Neuronal stem cell (in vitro differentiated cells): ENCODE measurements at regions not wholly inside any gene's neighbourhood (a gene's known extent, or its start where the extent isn't known, plus 50 kb on each side); places are given as distances from the start of the nearest gene placed in this dataset.

Source experiments
- DNase-seq: peaks from one replicate; pipeline ENCODE4 v3.0.0-alpha.2; 2013; ENCODE audit warnings: low spot score
- H2AFZ ChIP-seq: one replicate; pipeline ENCODE4 v1.6.1; 2013; ENCODE audit warnings: mild to moderate bottlenecking, low read length, inconsistent platforms
- H2AK5ac ChIP-seq: 2 replicates; pipeline ENCODE4 v1.6.1; 2013; ENCODE audit warnings: low read depth, mild to moderate bottlenecking, inconsistent platforms, low read length, moderate library complexity, mixed read lengths
- H2BK120ac ChIP-seq: 2 replicates; pipeline ENCODE4 v1.6.1; 2013; ENCODE audit warnings: low read depth, mild to moderate bottlenecking, inconsistent platforms, low read length, moderate library complexity, mixed read lengths
- H2BK12ac ChIP-seq: one replicate; pipeline ENCODE4 v1.6.1; 2013; ENCODE audit warnings: low read length, inconsistent platforms
- H2BK15ac ChIP-seq: 2 replicates; pipeline ENCODE4 v1.6.1; 2013; ENCODE audit warnings: mild to moderate bottlenecking, low read length, inconsistent platforms, mixed read lengths
- H2BK5ac ChIP-seq: one replicate; pipeline ENCODE4 v1.6.1; 2013; ENCODE audit warnings: inconsistent platforms, mild to moderate bottlenecking, low read length, moderate library complexity
- H3K14ac ChIP-seq: one replicate; pipeline ENCODE4 v1.6.1; 2013; ENCODE audit warnings: low read length, inconsistent platforms
- H3K18ac ChIP-seq: 2 replicates; pipeline ENCODE4 v1.6.1; 2013; ENCODE audit warnings: low read length, inconsistent platforms
- H3K23ac ChIP-seq: 2 replicates; pipeline ENCODE4 v1.6.1; 2013; ENCODE audit warnings: low read depth, mild to moderate bottlenecking, mixed read lengths, low read length, inconsistent platforms; ENCODE audit not compliant: poor library complexity
- H3K27ac ChIP-seq: replicated peaks from 3 replicates; pipeline ENCODE4 v1.5.1; 2013; ENCODE audit warnings: low read length, inconsistent platforms
- H3K27me3 ChIP-seq, 3 experiments: 2 replicates each; pipeline ENCODE4 v1.6.1; 2013; ENCODE audit warnings: low read length in 3 of 3, mild to moderate bottlenecking in 2 of 3, inconsistent platforms in 1 of 3, low read depth in 1 of 3, mixed read lengths in 1 of 3, moderate library complexity in 1 of 3; ENCODE audit not compliant: control insufficient read depth in 3 of 3, insufficient read depth in 3 of 3
- H3K36me3 ChIP-seq, 2 donors: replicated peaks in 1 of 2; 2 replicates each; pipeline ENCODE4 v1.6.1; 2013; ENCODE audit warnings: low read length in 2 of 2; ENCODE audit not compliant: control insufficient read depth in 2 of 2, insufficient read depth in 2 of 2
- H3K4ac ChIP-seq: 2 replicates; pipeline ENCODE4 v1.6.1; 2013; ENCODE audit warnings: inconsistent platforms, mild to moderate bottlenecking, low read length, moderate library complexity
- H3K4me1 ChIP-seq, 2 donors: 1 replicate in 1 of 2; 2 replicates in 1 of 2; pipeline ENCODE4 v1.6.1; 2013; ENCODE audit warnings: low read length in 2 of 2, low read depth in 1 of 2; ENCODE audit not compliant: control insufficient read depth in 2 of 2, insufficient read depth in 1 of 2
- H3K4me2 ChIP-seq: one replicate; pipeline ENCODE4 v1.6.1; 2013; ENCODE audit warnings: mild to moderate bottlenecking, low read length, inconsistent platforms; ENCODE audit not compliant: insufficient read depth, poor library complexity, severe bottlenecking
- H3K4me3 ChIP-seq, 2 donors: 2 replicates each; pipeline ENCODE4 v1.5.1; 2013; ENCODE audit warnings: low read length in 2 of 2, mild to moderate bottlenecking in 2 of 2, inconsistent platforms in 1 of 2, moderate library complexity in 1 of 2
- H3K79me1 ChIP-seq: one replicate; pipeline ENCODE4 v1.6.1; 2013; ENCODE audit warnings: low read depth, mild to moderate bottlenecking, inconsistent platforms, low read length, moderate library complexity
- H3K9ac ChIP-seq: one replicate; pipeline ENCODE4 v1.6.1; 2013; ENCODE audit warnings: mild to moderate bottlenecking, low read depth, low read length, inconsistent platforms; ENCODE audit not compliant: poor library complexity
- H3K9me3 ChIP-seq, 2 donors: replicated peaks in 1 of 2; 2 replicates each; pipeline versions ENCODE3 to v1.6.1; 2013; ENCODE audit warnings: low read length in 2 of 2, mild to moderate bottlenecking in 2 of 2, inconsistent platforms in 1 of 2, low read depth in 1 of 2, mixed read lengths in 1 of 2, moderate library complexity in 1 of 2; ENCODE audit not compliant: control insufficient read depth in 2 of 2, insufficient read depth in 1 of 2
- H4K8ac ChIP-seq: one replicate; pipeline ENCODE4 v1.6.1; 2013; ENCODE audit warnings: low read depth, mild to moderate bottlenecking, inconsistent platforms, low read length, moderate library complexity
- H4K91ac ChIP-seq: one replicate; pipeline ENCODE4 v1.6.1; 2013; ENCODE audit warnings: low read length, low read depth, mild to moderate bottlenecking, inconsistent platforms; ENCODE audit not compliant: poor library complexity
- WGBS, 2 donors: extraction: QIAGEN DNeasy Blood & Tissue Kit; methylation state at CpG; one replicate each; pipeline ENCODE4 v1.1.7; 2013; ENCODE audit warnings: missing lambda C conversion rate in 2 of 2, mixed read lengths in 1 of 2; ENCODE audit not compliant: insufficient read length in 2 of 2, insufficient replicate concordance in 1 of 2; ENCODE audit errors: extremely low coverage in 2 of 2; 5-methylcytosine and 5-hydroxymethylcytosine counted together

DNA sequence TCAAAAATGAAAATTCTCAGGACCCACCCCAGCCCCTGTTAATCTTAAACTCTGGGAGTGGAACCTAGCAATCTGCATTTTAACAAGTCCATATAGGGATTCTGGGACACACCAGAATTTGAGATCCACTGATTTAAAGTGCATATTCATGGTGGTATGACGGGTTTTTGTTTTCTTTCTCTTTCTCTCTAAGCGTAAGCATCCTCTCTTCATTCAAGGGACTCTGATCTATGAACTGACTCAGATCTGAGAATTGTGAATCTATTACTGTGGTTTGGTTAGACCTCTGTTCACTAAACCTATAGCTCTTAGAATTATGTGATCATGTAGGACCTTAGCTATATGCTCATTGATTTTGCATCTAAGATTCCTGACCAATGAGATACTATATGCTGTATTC is 565.2 kb downstream of the CCDC171 start:
- H4K8ac ChIP-seq: no peak overlapping the region
- no peak overlapping the region for H3K4me2 ChIP-seq
- H2BK15ac ChIP-seq: no peak overlapping the region
- no peak overlapping the region for H2BK120ac ChIP-seq
- H2BK5ac ChIP-seq: no peak overlapping the region
- no peak overlapping the region for H4K91ac ChIP-seq
- H3K4ac ChIP-seq: no peak overlapping the region
- H2AFZ ChIP-seq: no peak overlapping the region
- WGBS, 2 donors: no CpG with 5 or more reads among the region's 2 CpGs
- H3K14ac ChIP-seq: no peak overlapping the region
- no peak for DNase-seq
- no peaks in the 10 kb centered on the region for H3K27me3 ChIP-seq
- no peaks in the 10 kb centered on the region for H3K79me1 ChIP-seq
- H3K23ac ChIP-seq: no peak overlapping the region
- H2AK5ac ChIP-seq: no peak overlapping the region
- H2BK12ac ChIP-seq: no peak overlapping the region
- H3K18ac ChIP-seq: no peak overlapping the region
- no peak overlapping the region for H3K27ac ChIP-seq
- H3K9ac ChIP-seq: no peak overlapping the region
- H3K4me3 ChIP-seq: no peak overlapping the region
- no peaks in the 10 kb centered on the region for H3K9me3 ChIP-seq
- peaks cover 2 to 3% of the 10 kb centered on the region in 2 donors for H3K4me1 ChIP-seq
- H3K36me3 ChIP-seq: no peaks in the 10 kb centered on the region

DNA sequence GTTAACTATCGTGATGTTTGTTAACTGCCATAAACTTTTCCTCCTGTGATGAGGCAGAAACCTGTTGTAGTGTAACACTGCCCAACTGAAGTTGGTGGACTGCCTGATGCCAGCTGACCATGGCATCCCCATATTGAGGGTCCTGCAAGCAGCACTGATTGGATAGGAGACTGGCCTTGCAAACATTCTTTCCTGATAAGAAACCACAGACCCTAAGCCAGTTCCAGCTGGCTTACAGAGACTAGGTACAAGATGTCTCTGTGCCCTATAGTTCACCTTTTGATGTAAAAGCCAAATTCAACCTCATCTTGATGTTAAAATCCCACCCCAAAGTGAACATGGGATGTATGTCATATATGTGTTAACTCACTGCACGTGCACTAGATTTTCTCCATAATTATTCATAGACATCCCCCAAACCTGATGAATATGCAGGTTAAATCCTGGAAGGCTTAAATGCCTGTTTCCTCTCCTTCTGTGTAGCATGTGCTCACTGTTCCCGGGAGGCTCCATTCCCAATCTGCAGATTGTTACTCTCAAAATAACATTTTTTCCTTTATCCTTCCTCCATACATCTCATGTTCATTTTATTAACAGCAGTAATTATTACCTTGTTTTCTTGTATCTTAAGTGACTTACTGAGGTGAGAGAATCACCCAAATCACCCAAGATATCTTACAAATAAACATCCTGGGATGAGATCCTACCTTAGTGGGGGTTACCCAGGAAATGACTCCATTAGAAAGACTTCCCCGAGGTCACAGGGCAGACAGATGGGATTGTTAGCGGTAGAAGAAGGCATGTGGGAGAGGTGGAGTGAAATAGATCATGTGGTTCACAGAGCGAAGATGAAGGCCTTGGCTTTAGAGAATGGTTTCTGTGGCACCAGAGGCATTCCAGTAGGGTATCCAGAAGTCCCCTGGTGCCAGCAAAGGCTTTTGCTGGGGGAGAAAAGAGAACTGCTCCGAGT is 566.7 kb downstream of the CCDC171 start:
- no peak for DNase-seq

DNA sequence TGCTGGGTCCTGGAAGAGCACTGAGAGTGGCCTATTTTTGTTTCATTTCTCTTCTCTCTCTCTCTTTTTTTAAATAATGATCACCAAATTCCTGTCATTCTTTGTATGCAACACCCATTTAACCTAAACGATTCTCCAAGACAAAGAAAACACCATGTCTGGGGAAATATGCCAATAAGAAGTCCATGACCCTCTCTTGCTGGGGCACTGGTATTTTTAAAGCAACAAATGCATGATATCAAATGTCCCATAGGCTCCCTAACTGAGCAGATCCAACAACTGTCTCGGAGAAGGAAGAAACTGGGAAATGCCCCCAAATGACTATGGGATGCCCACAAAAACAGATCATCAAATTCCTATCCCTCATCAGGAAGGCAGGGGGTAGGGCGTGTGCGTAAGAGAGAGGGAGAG is 567.4 kb downstream of the CCDC171 start:
- Histone ChIP-seq H3K9me3 (no peaks in the 10 kb centered on the region), H3K9ac (no peak overlapping the region), H3K18ac (no peak overlapping the region), H3K4me2 (no peak overlapping the region), H3K4me3 (no peak overlapping the region), H3K4ac (no peak overlapping the region), H3K27ac (no peak overlapping the region), H2BK5ac (no peak overlapping the region), H3K4me1 (peaks cover 2 to 3% of the 10 kb centered on the region in 2 donors), H2BK15ac (no peak overlapping the region), H3K79me1 (no peaks in the 10 kb centered on the region), H3K23ac (no peak overlapping the region), H3K27me3 (no peaks in the 10 kb centered on the region), H3K14ac (no peak overlapping the region), H2AFZ (no peak overlapping the region), H4K91ac (no peak overlapping the region), H4K8ac (no peak overlapping the region), H2BK12ac (no peak overlapping the region), H3K36me3 (no peaks in the 10 kb centered on the region), H2AK5ac (no peak overlapping the region), H2BK120ac (no peak overlapping the region)
- no peak for DNase-seq
- WGBS, 2 donors: no CpG with 5 or more reads among the region's 4 CpGs

More for the DNA sequence above, 566.7 kb downstream of the CCDC171 start:
- Histone ChIP-seq H2BK12ac (no peak overlapping the region), H3K79me1 (no peaks in the 10 kb centered on the region), H3K14ac (no peak overlapping the region), H3K36me3 (no peaks in the 10 kb centered on the region), H3K9ac (no peak overlapping the region), H2BK15ac (no peak overlapping the region), H3K9me3 (no peaks in the 10 kb centered on the region), H4K8ac (no peak overlapping the region), H3K27ac (no peak overlapping the region), H3K4me2 (no peak overlapping the region), H3K4me1 (peaks cover 2 to 3% of the 10 kb centered on the region in 2 donors), H2BK5ac (no peak overlapping the region), H3K4me3 (no peak overlapping the region), H3K18ac (no peak overlapping the region), H2AFZ (no peak overlapping the region), H3K23ac (no peak overlapping the region), H2BK120ac (no peak overlapping the region), H3K4ac (no peak overlapping the region), H4K91ac (no peak overlapping the region), H3K27me3 (no peaks in the 10 kb centered on the region), H2AK5ac (no peak overlapping the region)
- no CpG with 5 or more reads among the region's 7 CpGs for WGBS, 2 donors

GRCh38 chr9:16120727-16121126 is 567.9 kb downstream of the CCDC171 start:
- H3K79me1 ChIP-seq: no peaks in the 10 kb centered on the region
- no peak overlapping the region for H3K4me3 ChIP-seq
- H3K9ac ChIP-seq: no peak overlapping the region
- no peak overlapping the region for H3K27ac ChIP-seq
- no peak for DNase-seq
- H3K9me3 ChIP-seq: no peaks in the 10 kb centered on the region
- H3K23ac ChIP-seq: no peak overlapping the region
- H4K91ac ChIP-seq: no peak overlapping the region
- H2BK5ac ChIP-seq: no peak overlapping the region
- no peak overlapping the region for H2AFZ ChIP-seq
- peaks cover 2 to 3% of the 10 kb centered on the region in 2 donors for H3K4me1 ChIP-seq
- H3K4me2 ChIP-seq: no peak overlapping the region
- H3K18ac ChIP-seq: no peak overlapping the region
- no peak overlapping the region for H2BK12ac ChIP-seq
- H3K36me3 ChIP-seq: no peaks in the 10 kb centered on the region
- H4K8ac ChIP-seq: no peak overlapping the region
- H3K4ac ChIP-seq: no peak overlapping the region
- H3K27me3 ChIP-seq: no peaks in the 10 kb centered on the region
- WGBS, 2 donors: no CpG with 5 or more reads among the region's 7 CpGs
- H2BK120ac ChIP-seq: no peak overlapping the region
- no peak overlapping the region for H3K14ac ChIP-seq
- no peak overlapping the region for H2BK15ac ChIP-seq
- H2AK5ac ChIP-seq: no peak overlapping the region
